OCI-LY1 (cell line): ENCODE measurements at regions not wholly inside any gene's neighbourhood (a gene's known extent, or its start where the extent isn't known, plus 50 kb on each side); places are given as distances from the start of the nearest gene placed in this dataset.

Experiments
- CTCF ChIP-seq: fragments of 200-600 bp; sonication (generic), shearing (Covaris generic); IDR thresholded peaks from 2 replicates; pipeline ENCODE4 v1.5.1; 2017; ENCODE audit warnings: mild to moderate bottlenecking, antibody characterized with exemption, low read length, moderate library complexity, mixed read lengths
- EZH2 ChIP-seq: fragments of 200-600 bp; sonication (generic), shearing (Covaris generic); IDR thresholded peaks from 2 replicates; pipeline ENCODE4 v1.8.0; 2017; ENCODE audit warnings: borderline replicate concordance, mixed run types, mild to moderate bottlenecking, antibody characterized with exemption, low read length, moderate library complexity, mixed read lengths

- TF ChIP-seq CTCF, result no peak
- TF ChIP-seq EZH2, result no peak
These were observed 250.5 kb upstream of the ATP2B1 start for GRCh38 chr12:89959179-89959578.
